GM10248 (cell line): ENCODE measurements at regions not wholly inside any gene's neighbourhood (a gene's known extent, or its start where the extent isn't known, plus 50 kb on each side); places are given as distances from the start of the nearest gene placed in this dataset.

Source experiments
- CTCF ChIA-PET: fragments of 300-600 bp; sonication (Branson Sonifier 250); formaldehyde crosslinking; extraction: SDS; loops from one replicate; lab custom pipeline; 2021; ENCODE audit warnings: antibody characterized with exemption; lab: Yijun Ruan, JAX
- POLR2A ChIA-PET: fragments of 350-650 bp; sonication (Branson Sonifier 250); formaldehyde crosslinking; extraction: SDS; loops from one replicate; lab custom pipeline; 2020; ENCODE audit warnings: antibody characterized with exemption; lab: Yijun Ruan, JAX
- DNase-seq: peaks from one replicate; pipeline ENCODE4 v3.0.0; 2012; ENCODE audit errors: extremely low spot score
- TF ChIP-seq, protein P1 (sequence below): IDR thresholded peaks from 2 replicates; pipeline ENCODE4 v1.5.1; 2012; ENCODE audit warnings: mild to moderate bottlenecking, low read depth; ENCODE audit errors: extremely low read depth, missing control alignments, control extremely low read depth

DNA sequence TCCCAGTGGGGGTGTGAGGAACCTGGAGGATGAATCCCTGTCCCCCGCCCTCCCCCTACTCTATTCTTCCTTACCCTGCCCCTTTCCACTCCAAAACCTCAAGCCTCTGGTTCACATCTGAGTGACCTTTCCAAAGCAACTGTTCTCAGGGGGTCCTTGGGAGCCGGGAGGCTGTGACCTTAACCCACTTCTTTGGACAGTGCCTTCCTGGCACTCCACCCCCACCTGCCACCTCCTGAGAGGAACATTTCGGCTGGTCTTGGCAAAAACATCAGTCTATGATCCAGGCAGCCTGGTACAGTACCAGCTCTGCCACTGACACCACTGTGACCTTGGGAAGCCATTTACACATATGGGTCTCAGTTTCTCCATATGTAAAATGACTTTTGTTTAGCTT lies 121.7 kb downstream of the MRPL14 start:
- DNase-seq, result no peak
- POLR2A ChIA-PET, result no interaction called here
- TF ChIP-seq, protein P1, sequence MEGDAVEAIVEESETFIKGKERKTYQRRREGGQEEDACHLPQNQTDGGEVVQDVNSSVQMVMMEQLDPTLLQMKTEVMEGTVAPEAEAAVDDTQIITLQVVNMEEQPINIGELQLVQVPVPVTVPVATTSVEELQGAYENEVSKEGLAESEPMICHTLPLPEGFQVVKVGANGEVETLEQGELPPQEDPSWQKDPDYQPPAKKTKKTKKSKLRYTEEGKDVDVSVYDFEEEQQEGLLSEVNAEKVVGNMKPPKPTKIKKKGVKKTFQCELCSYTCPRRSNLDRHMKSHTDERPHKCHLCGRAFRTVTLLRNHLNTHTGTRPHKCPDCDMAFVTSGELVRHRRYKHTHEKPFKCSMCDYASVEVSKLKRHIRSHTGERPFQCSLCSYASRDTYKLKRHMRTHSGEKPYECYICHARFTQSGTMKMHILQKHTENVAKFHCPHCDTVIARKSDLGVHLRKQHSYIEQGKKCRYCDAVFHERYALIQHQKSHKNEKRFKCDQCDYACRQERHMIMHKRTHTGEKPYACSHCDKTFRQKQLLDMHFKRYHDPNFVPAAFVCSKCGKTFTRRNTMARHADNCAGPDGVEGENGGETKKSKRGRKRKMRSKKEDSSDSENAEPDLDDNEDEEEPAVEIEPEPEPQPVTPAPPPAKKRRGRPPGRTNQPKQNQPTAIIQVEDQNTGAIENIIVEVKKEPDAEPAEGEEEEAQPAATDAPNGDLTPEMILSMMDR, result no peak
- CTCF ChIA-PET, result interaction anchor here (1.0 to 5.1 kb wide), 4 partner anchors 11 to 60 kb away, joined by 3 to 23 read pairs (median 3); no protein-coding TSS in a partner anchor

DNA sequence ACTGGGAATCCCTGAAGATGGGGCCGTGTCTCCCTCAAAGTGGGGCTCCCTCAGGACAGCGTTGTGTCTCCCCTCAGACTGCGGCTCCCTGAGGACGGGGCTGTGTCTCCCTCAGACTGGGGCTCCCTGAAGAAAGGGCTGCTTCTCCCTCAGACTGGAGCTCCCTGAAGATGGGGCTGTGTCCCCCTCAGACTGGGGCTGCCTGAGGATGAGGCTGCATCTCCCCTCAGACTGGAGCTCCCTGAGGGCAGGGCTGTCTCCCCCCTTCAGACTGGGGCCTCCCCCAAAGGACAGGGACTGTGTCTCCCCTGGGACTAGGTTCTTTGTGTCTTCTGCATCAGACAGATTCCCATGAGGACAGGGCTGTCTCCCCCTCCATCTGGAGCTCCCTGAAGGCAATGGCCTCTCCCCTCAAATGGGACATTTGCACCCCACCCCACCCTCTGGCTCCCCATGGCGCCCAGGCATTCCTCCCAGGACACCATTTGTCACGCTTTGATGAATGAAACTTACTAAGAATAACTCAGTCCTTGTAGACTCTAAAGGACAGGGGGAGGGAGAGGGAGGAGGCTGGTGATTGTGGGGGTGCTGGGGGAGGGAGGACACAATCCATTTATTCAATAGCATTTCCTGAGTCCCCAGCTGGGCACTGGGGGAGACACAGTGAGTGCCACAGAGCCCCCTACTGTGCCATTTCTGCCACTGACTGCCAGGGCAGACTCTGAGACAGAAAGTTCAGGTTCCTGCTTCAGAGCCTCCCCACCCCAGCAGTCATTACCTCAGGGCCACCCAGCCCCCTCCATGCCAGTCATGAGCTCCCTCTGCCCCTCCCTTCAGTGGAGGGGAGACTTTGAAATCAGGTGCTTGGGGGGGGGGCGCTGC lies 122.4 kb downstream of the MRPL14 start:
- DNase-seq, result no peak
- POLR2A ChIA-PET, result no interaction called here
- TF ChIP-seq, protein P1, result peak; percentile 30
- CTCF ChIA-PET, result interaction anchor here (1.0 to 5.1 kb wide), 6 partner anchors 12 to 59 kb away, joined by 3 to 23 read pairs (median 3); no protein-coding TSS in a partner anchor

DNA sequence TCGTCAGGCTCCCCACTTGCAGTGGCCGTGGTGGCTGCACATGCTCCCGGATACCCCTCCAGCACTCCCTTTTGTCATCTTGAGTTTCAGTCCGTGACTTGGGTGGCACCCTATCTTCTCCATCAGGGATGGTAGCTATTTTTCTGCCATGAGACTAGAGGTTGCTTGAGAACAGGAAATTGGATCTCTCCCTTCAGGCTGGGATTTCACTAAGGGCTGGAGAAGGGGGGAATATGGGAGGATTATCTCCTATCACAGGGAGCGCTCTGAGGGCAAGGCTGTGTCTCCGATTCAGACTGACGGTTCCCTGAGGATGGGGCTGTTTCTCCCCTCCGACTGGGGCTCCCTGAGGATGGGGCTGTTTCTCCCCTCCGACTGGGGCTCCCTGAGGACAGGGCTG lies 123.1 kb downstream of the MRPL14 start:
- ChIA-PET POLR2A (no interaction called here), CTCF (interaction anchor here (1.0 to 5.1 kb wide), 4 partner anchors 13 to 22 kb away, joined by 3 to 23 read pairs (median 3); no protein-coding TSS in a partner anchor)
- TF ChIP-seq, protein P1, result no peak
- no peak for DNase-seq

DNA sequence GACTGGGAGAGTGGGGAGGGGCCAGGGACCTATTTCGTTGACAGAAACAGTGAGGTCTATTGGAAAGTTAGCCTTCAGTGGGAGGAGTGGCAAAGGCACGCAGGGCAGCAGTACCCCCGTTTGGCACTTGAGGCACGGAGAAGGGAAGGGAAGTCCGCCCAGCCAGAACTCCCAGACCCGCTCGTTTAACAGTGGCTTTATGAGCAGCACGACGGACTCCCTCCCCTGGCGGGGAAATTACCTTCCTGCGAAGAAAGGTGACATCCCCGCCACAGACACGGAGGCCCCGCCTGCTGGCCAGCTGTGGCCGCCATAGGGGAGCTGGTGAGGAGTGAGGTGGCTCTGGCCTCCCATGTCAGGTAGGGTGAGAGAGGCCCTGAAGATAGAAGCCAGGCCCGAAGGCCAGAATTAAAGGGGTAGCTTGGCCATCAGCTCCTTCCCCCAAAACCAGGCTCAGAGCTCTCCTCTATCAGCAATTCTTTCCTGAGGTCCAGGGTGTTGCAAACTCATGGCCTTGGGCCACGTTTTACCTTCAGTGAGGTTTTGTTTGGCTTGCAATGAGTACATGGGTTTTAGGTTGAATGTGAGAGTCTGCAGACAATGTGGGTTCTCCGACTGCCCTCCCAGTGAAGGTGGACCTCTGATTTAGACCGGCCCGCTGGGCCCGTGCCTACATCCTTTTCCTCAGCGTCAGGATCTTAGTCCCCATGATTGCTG lies 123.7 kb downstream of the MRPL14 start:
- CTCF ChIA-PET, result interaction anchor here (1.1 to 5.1 kb wide), 3 partner anchors 9 to 50 kb away, joined by 3 to 23 read pairs (median 8); no protein-coding TSS in a partner anchor
- TF ChIP-seq, protein P1, result no peak
- peak; percentile 67 for DNase-seq
- POLR2A ChIA-PET, result no interaction called here

DNA sequence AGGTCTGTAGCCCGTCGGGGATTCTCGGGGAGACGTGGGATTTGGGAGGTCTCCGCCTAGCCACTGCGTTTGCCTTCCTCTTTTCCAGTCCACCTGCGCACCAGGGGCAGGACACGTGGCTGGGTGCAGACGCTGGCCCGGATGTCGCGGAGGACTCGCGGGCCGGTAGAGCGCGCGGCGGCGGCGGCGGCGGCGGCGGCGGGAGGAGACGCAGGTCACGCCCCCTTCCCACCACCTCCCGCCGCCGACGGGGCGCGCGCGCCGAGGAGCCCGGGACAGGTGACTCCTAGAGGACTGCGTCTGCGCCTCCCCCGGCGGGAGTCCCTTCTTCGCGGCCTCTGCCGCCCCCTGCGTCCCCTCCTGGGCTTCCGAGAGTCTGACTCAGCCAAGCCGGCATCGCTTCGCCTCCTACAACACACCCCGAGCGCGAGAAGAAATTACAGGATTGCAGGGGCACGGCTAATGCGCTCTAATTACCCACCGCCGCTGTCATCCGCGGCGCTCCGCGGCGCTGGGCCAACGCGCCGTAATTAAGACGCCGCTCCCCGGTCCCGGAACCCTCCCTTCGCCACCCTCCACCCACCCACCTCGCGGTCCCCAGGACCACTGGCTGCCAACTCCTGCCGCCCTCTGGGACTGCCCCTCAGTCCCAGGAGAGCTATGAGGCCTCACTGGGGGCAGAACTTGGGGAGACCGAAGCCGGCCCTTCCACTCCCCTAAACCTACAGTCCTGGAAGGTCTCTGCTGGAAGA lies 124.5 kb downstream of the MRPL14 start:
- TF ChIP-seq, protein P1, result peak; percentile 19
- peak; percentile 81 for DNase-seq
- POLR2A ChIA-PET, result no interaction called here
- CTCF ChIA-PET, result interaction anchor here (1.1 to 5.1 kb wide), 5 partner anchors 9 to 228 kb away, joined by 3 to 23 read pairs (median 8); no protein-coding TSS in a partner anchor
